ENCODE measurements at regions not wholly inside any gene's neighbourhood (a gene's known extent, or its start where the extent isn't known, plus 50 kb on each side); places are given as distances from the start of the nearest gene placed in this dataset.

GRCh38 chr3:87175732-87176131, 51.4 kb upstream of the CHMP2B start:
- TF ChIP-seq TAF1 (IDR thresholded peaks at IDR 0.05; ENCODE audit: low read depth, low read length) (no peak), TEAD4 (IDR thresholded peaks at IDR 0.05; ENCODE audit: low read depth, low read length) (no peak), KDM5A (IDR thresholded peaks at IDR 0.05; ENCODE audit: low read length) (no peak), CTCF (IDR thresholded peaks at IDR 0.05; ENCODE audit: control extremely low read depth in 1 of 3, insufficient read depth in 1 of 3, low read depth in 1 of 3, low read length in 3 of 3) (no peak), POLR2A (IDR thresholded peaks at IDR 0.05; ENCODE audit: control extremely low read depth in 1 of 2, low read depth in 2 of 2, low read length in 2 of 2) (no peak), ZNF274 (IDR thresholded peaks at IDR 0.05; ENCODE audit: borderline replicate concordance, extremely low read depth, low read length) (no peak), EGR1 (IDR thresholded peaks at IDR 0.05; ENCODE audit: borderline replicate concordance, low read depth, low read length) (no peak)

All from H1 (cell line).